Keratinocyte (primary cell): ENCODE measurements at regions not wholly inside any gene's neighbourhood (a gene's known extent, or its start where the extent isn't known, plus 50 kb on each side); places are given as distances from the start of the nearest gene placed in this dataset.
A peak's percentile ranks its signal among the peaks of the same experiment; 100 is the strongest.

Experiments used
- DNase-seq: peaks from one replicate; pipeline ENCODE4 v3.0.0-alpha.2; 2011; ENCODE audit warnings: low read depth, missing footprints, low spot score
- FAIRE-seq: peaks from 2 replicates; lab custom pipeline; 2011; peaks lifted over from hg19 to GRCh38; lab: Jason Lieb, UNC
- H2AFZ ChIP-seq: 2 replicates; pipeline ENCODE4 v1.6.0; 2012; ENCODE audit warnings: low read length, control low read depth, inconsistent platforms; ENCODE audit not compliant: control insufficient read depth
- H3K27ac ChIP-seq: 2 replicates; pipeline ENCODE4 v1.5.1; 2011; ENCODE audit warnings: low read length; ENCODE audit not compliant: control insufficient read depth, insufficient read depth
- H3K27me3 ChIP-seq: 3 replicates; pipeline ENCODE4 v1.6.0; 2011; ENCODE audit warnings: low read length; ENCODE audit not compliant: control insufficient read depth, insufficient read depth; ENCODE audit errors: extremely low read depth
- H3K36me3 ChIP-seq, 2 experiments: 2 replicates in 1 of 2; 3 replicates in 1 of 2; pipeline ENCODE4 v1.5.1; 2011; ENCODE audit warnings: low read length in 2 of 2, mild to moderate bottlenecking in 1 of 2; ENCODE audit not compliant: control insufficient read depth in 2 of 2, insufficient read depth in 2 of 2; ENCODE audit errors: extremely low read depth in 1 of 2
- H3K4me1 ChIP-seq: 3 replicates; pipeline ENCODE4 v1.5.1; 2011; ENCODE audit warnings: low read length; ENCODE audit not compliant: control insufficient read depth, insufficient read depth; ENCODE audit errors: extremely low read depth
- H3K4me2 ChIP-seq: 3 replicates; pipeline ENCODE4 v1.6.0; 2011; ENCODE audit warnings: low read depth, low read length; ENCODE audit not compliant: control insufficient read depth, insufficient read depth; ENCODE audit errors: extremely low read depth
- H3K4me3 ChIP-seq, 3 experiments: fragments of 200-600 bp in 1 of 3; sonication (generic) in 1 of 3; 2 replicates in 2 of 3; 3 replicates in 1 of 3; pipeline ENCODE4 v1.5.1; 2011 to 2016; ENCODE audit warnings: low read length in 3 of 3, mild to moderate bottlenecking in 3 of 3, control low read depth in 2 of 3, inconsistent platforms in 1 of 3, low read depth in 1 of 3, mixed read lengths in 1 of 3, mixed run types in 1 of 3, moderate library complexity in 1 of 3; ENCODE audit not compliant: control insufficient read depth in 2 of 3, insufficient read depth in 2 of 3; ENCODE audit errors: extremely low read depth in 1 of 3
- H3K79me2 ChIP-seq: 2 replicates; pipeline ENCODE4 v1.6.0; 2012; ENCODE audit warnings: low read length; ENCODE audit not compliant: control insufficient read depth, insufficient read depth
- H3K9ac ChIP-seq: 3 replicates; pipeline ENCODE4 v1.6.0; 2011; ENCODE audit warnings: low read length; ENCODE audit not compliant: control insufficient read depth, insufficient read depth; ENCODE audit errors: extremely low read depth
- H3K9me1 ChIP-seq: 3 replicates; pipeline ENCODE4 v1.6.0; 2011; ENCODE audit warnings: low read length; ENCODE audit not compliant: control insufficient read depth, insufficient read depth; ENCODE audit errors: extremely low read depth
- H3K9me3 ChIP-seq: 2 replicates; pipeline ENCODE4 v1.5.1; 2012; ENCODE audit warnings: low read depth, low read length; ENCODE audit not compliant: control insufficient read depth
- H4K20me1 ChIP-seq: 3 replicates; pipeline ENCODE4 v1.6.0; 2011; ENCODE audit warnings: low read length; ENCODE audit not compliant: control insufficient read depth, insufficient read depth; ENCODE audit errors: extremely low read depth
- CTCF ChIP-seq, 3 experiments: IDR thresholded peaks in 1 of 3; conservative IDR thresholded peaks in 1 of 3; optimal IDR thresholded peaks in 1 of 3; 2 replicates in 2 of 3; 3 replicates in 1 of 3; pipeline versions ENCODE3 to v1.5.1; 2011; ENCODE audit warnings: low read length in 3 of 3, mild to moderate bottlenecking in 3 of 3, moderate library complexity in 2 of 3, control low read depth in 1 of 3, inconsistent platforms in 1 of 3; ENCODE audit not compliant: insufficient read depth in 2 of 3; ENCODE audit errors: extremely low read depth in 1 of 3
- EZH2 ChIP-seq: IDR thresholded peaks from one replicate; pipeline ENCODE4 v1.6.1; 2012; ENCODE audit warnings: inconsistent platforms, mild to moderate bottlenecking, low read length, moderate library complexity
- dilution Hi-C: fragments of 300-500 bp; cut with MboI; formaldehyde crosslinking; loops from one replicate; pipeline ENCODE4 v1.7.0; 2020; ENCODE audit warnings: low sequenced_read_pairs; ENCODE audit not compliant: extremely low pct_ligation_motif_present

- no peaks in the 10 kb centered on the region for H3K9me3 ChIP-seq
- no peak overlapping the region for H3K9ac ChIP-seq
- DNase-seq (peak; percentile 9), FAIRE-seq (peak; percentile 90)
- no peak for TF ChIP-seq CTCF (optimal IDR thresholded peaks at IDR 0.05 in 1 of 3, IDR thresholded peaks at IDR 0.05 in 1 of 3, conservative IDR thresholded peaks at IDR 0.05 in 1 of 3; ENCODE audit: extremely low read depth in 1 of 3, insufficient read depth in 2 of 3, low read length in 3 of 3)
- no peak for TF ChIP-seq EZH2
- H2AFZ ChIP-seq = no peak overlapping the region
- no peak overlapping the region for H3K4me3 ChIP-seq
- H4K20me1 ChIP-seq = no peaks in the 10 kb centered on the region
- no peaks in the 10 kb centered on the region for H3K27me3 ChIP-seq
- no peaks in the 10 kb centered on the region for H3K79me2 ChIP-seq
- peak overlapping the region; percentile 45 for H3K4me2 ChIP-seq
- H3K4me1 ChIP-seq = peaks cover 6% of the 10 kb centered on the region
- no peaks in the 10 kb centered on the region for H3K9me1 ChIP-seq
- no peaks in the 10 kb centered on the region for H3K36me3 ChIP-seq
- H3K27ac ChIP-seq = no peak overlapping the region
- dilution Hi-C loops = no loop called here
These were observed 177.7 kb upstream of the MCHR2 start for GRCh38 chr6:100171533-100172321.

- no peak for TF ChIP-seq EZH2
- TF ChIP-seq CTCF (optimal IDR thresholded peaks at IDR 0.05 in 1 of 3, IDR thresholded peaks at IDR 0.05 in 1 of 3, conservative IDR thresholded peaks at IDR 0.05 in 1 of 3; ENCODE audit: extremely low read depth in 1 of 3, insufficient read depth in 2 of 3, low read length in 3 of 3) = no peak
- no peak overlapping the region for H3K27ac ChIP-seq
- no peaks in the 10 kb centered on the region for H3K9me3 ChIP-seq
- FAIRE-seq (no peak), DNase-seq (no peak)
- H3K4me2 ChIP-seq = no peak overlapping the region
- H3K4me1 ChIP-seq = peaks cover 6% of the 10 kb centered on the region
- no peaks in the 10 kb centered on the region for H3K9me1 ChIP-seq
- H2AFZ ChIP-seq = no peak overlapping the region
- H3K79me2 ChIP-seq = no peaks in the 10 kb centered on the region
- no peaks in the 10 kb centered on the region for H3K36me3 ChIP-seq
- H3K4me3 ChIP-seq = no peak overlapping the region
- H4K20me1 ChIP-seq = no peaks in the 10 kb centered on the region
- H3K9ac ChIP-seq = no peak overlapping the region
- H3K27me3 ChIP-seq = peaks cover under 1% of the 10 kb centered on the region
- dilution Hi-C loops = no loop called here
These were observed 174.1 kb upstream of the MCHR2 start for GRCh38 chr6:100168148-100168547.
